ENCODE measurements at regions not wholly inside any gene's neighbourhood (a gene's known extent, or its start where the extent isn't known, plus 50 kb on each side); places are given as distances from the start of the nearest gene placed in this dataset.
"Not testable (repeated sequence)": the region's sequence is repeated elsewhere in the genome, so short reads cannot be mapped to it uniquely, and the experiment has no call there.

DNA sequence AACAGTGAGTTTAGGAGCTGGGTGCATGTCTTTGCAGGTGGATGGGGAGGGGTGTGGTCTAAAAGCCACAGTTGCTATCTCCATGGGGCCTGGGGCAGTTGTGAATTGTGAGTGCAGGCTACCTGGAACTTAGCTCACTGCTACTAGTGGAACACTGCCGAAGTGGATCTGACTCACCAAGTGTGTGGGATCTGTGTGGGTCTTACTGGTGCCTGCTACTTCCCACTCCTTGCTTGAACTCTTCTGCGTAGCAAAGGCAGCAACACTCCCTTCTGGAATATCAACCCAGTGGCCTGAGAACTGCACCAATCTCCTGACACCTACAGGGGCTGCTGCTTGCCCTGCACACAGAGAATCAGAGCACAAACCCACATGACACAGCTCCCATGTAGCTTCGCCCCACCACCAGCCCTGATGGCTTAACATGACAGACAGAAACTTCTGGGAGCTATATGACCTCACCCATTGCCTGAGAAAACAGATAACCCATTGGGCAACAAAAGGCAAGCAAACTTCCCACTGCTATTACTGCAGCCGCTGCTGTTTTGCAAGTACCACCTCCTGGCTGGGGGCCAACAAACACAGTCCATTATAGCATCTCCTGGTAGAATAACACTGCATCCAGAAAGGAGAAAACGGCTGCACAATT lies 455.1 kb upstream of the DDX18 start:
- Mint-ChIP-seq H3K27me3 (ENCODE audit: unreplicated experiment) (no peaks in the 10 kb centered on the region), H3K4me3 (ENCODE audit: low read depth, unreplicated experiment) (no peak overlapping the region), H3K36me3 (ENCODE audit: insufficient read depth, unreplicated experiment) (no peaks in the 10 kb centered on the region), H3K27ac (ENCODE audit: unreplicated experiment) (no peak overlapping the region), H3K9me3 (ENCODE audit: low read depth, unreplicated experiment) (no peaks in the 10 kb centered on the region), H3K4me1 (ENCODE audit: low read depth, unreplicated experiment) (peaks cover 19% of the 10 kb centered on the region)
- TF ChIP-seq, protein P1, sequence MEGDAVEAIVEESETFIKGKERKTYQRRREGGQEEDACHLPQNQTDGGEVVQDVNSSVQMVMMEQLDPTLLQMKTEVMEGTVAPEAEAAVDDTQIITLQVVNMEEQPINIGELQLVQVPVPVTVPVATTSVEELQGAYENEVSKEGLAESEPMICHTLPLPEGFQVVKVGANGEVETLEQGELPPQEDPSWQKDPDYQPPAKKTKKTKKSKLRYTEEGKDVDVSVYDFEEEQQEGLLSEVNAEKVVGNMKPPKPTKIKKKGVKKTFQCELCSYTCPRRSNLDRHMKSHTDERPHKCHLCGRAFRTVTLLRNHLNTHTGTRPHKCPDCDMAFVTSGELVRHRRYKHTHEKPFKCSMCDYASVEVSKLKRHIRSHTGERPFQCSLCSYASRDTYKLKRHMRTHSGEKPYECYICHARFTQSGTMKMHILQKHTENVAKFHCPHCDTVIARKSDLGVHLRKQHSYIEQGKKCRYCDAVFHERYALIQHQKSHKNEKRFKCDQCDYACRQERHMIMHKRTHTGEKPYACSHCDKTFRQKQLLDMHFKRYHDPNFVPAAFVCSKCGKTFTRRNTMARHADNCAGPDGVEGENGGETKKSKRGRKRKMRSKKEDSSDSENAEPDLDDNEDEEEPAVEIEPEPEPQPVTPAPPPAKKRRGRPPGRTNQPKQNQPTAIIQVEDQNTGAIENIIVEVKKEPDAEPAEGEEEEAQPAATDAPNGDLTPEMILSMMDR (IDR thresholded peaks at IDR 0.05; ENCODE audit: unreplicated experiment) = no peak
- CTCF ChIA-PET = no interaction called here
- intact Hi-C loops (cut with micrococcal nuclease; ENCODE audit: unreplicated experiment) = no loop called here
- peak; percentile 37 for DNase-seq
- no TSS peak for BruUV-seq (replicated peaks)

DNA sequence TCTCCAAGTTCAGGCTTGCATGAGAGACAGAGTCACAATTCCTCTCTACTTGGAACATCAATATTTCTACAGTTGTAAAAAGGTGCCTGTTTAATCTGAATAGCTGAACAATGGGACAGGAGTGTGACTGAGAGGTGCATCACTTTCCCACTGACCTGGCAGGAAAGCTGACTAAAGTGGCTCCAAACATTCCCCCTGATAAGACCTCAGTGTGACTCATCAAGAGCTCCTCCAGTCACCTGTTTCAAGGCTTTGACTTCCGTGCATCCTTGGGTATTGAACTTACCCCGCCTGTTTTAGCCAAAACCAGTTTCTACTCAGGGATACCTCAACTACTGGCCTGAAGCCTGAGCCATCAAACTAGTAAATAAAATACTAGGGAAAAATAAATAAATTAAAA lies 453.9 kb upstream of the DDX18 start:
- peaks cover 2% of the 10 kb centered on the region for H3K9me3 Mint-ChIP-seq (ENCODE audit: low read depth, unreplicated experiment)
- CTCF ChIA-PET = interaction anchor here (0.5 to 1.2 kb wide), 3 partner anchors 30 to 454 kb away, joined by 4 to 6 read pairs (median 4); partner anchors contain the start of gene DDX18

DNA sequence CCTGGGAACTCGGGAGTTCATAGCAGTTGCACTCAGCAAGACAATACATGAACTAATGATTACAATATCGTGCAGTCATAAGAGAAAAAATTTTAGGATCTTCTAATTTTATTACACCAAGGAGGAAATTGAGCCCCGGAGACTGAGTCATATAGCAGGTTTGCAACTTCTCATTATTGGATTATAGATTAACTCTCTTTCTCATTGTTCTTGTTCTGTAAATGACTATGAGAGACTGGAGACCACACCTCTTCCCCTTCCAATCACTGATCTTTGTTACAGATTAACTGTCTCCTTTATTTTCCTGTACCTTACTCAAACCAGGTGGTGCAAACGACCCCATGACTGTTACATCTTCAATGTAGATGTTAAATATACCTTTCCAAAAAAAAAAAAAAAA lies 435.8 kb upstream of the DDX18 start:
- peak; percentile 32 for DNase-seq
- CTCF ChIA-PET = no interaction called here
- Mint-ChIP-seq H3K36me3 (ENCODE audit: insufficient read depth, unreplicated experiment) (peaks cover 5% of the 10 kb centered on the region), H3K27me3 (ENCODE audit: unreplicated experiment) (no peaks in the 10 kb centered on the region), H3K9me3 (ENCODE audit: low read depth, unreplicated experiment) (peaks cover 3% of the 10 kb centered on the region), H3K4me1 (ENCODE audit: low read depth, unreplicated experiment) (peaks cover 35% of the 10 kb centered on the region), H3K27ac (ENCODE audit: unreplicated experiment) (peak overlapping the region; percentile 72), H3K4me3 (ENCODE audit: low read depth, unreplicated experiment) (peak overlapping the region; percentile 37)
- intact Hi-C loops (cut with micrococcal nuclease; ENCODE audit: unreplicated experiment) = loop anchor here (2.0 to 10.0 kb wide), 3 partner anchors 48 to 324 kb away; no protein-coding TSS in a partner anchor
- BruUV-seq (replicated peaks) = no TSS peak
- TF ChIP-seq, protein P1 (IDR thresholded peaks at IDR 0.05; ENCODE audit: unreplicated experiment) = no peak

More for the DNA sequence above, 453.9 kb upstream of the DDX18 start:
- intact Hi-C loops (cut with micrococcal nuclease; ENCODE audit: unreplicated experiment) = no loop called here
- no peak overlapping the region for H3K4me3 Mint-ChIP-seq (ENCODE audit: low read depth, unreplicated experiment)
- DNase-seq = peak; percentile 40
- no peaks in the 10 kb centered on the region for H3K36me3 Mint-ChIP-seq (ENCODE audit: insufficient read depth, unreplicated experiment)
- H3K27me3 Mint-ChIP-seq (ENCODE audit: unreplicated experiment) = no peaks in the 10 kb centered on the region
- peaks cover 19% of the 10 kb centered on the region for H3K4me1 Mint-ChIP-seq (ENCODE audit: low read depth, unreplicated experiment)
- peak overlapping the region; percentile 73 for H3K27ac Mint-ChIP-seq (ENCODE audit: unreplicated experiment)
- TF ChIP-seq, protein P1 (IDR thresholded peaks at IDR 0.05; ENCODE audit: unreplicated experiment) = no peak
- BruUV-seq (replicated peaks) = no TSS peak

DNA sequence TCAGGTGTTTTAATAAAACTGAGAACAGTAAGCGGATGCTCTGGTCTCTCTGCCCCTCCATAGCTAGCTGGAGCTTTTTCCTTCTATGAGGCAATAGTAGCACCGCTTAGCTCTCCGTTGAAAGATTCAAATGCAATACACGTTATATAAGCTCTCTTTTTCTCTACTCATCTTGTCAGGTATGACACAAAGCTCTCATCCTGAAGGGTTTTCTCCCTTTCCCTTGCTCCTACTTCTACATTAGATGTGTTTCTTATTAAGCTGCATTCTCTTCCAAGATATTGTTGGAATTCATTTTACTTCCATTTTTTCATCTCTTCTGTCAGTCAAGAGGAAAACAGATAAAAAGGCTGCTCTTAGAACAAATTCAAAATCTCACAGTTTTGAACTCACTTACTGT lies 434.6 kb upstream of the DDX18 start:
- TF ChIP-seq, protein P1 (IDR thresholded peaks at IDR 0.05; ENCODE audit: unreplicated experiment) = no peak
- no peak for DNase-seq
- H3K36me3 Mint-ChIP-seq (ENCODE audit: insufficient read depth, unreplicated experiment) = peaks cover 5% of the 10 kb centered on the region
- H3K27ac Mint-ChIP-seq (ENCODE audit: unreplicated experiment) = peak overlapping the region; percentile 72
- no TSS peak for BruUV-seq (replicated peaks)
- H3K4me3 Mint-ChIP-seq (ENCODE audit: low read depth, unreplicated experiment) = no peak overlapping the region
- peaks cover 31% of the 10 kb centered on the region for H3K4me1 Mint-ChIP-seq (ENCODE audit: low read depth, unreplicated experiment)
- no peaks in the 10 kb centered on the region for H3K27me3 Mint-ChIP-seq (ENCODE audit: unreplicated experiment)
- CTCF ChIA-PET = no interaction called here
- intact Hi-C loops (cut with micrococcal nuclease; ENCODE audit: unreplicated experiment) = loop anchor here (2.0 to 10.0 kb wide), 3 partner anchors 49 to 325 kb away; no protein-coding TSS in a partner anchor
- H3K9me3 Mint-ChIP-seq (ENCODE audit: low read depth, unreplicated experiment) = peaks cover 3% of the 10 kb centered on the region

DNA sequence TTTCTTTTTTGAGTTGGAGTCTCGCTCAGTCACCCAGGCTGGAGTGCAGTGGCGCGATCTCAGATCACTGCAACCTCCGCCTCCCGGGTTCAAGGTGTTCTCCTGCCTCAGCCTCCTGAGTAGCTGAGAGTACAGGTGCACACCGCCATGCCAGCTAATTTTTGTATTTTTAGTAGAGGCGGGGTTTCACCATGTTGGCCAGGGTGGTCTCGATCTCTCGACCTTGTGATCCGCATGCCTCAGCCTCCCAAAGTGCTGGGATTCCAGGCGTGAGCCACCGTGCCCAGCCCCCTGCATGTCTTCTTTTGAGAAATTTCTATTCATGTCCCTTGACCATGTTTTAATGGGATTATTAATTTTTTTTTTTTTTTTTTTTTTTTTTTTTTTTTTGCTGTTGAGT lies 430.5 kb upstream of the DDX18 start:
- H3K9me3 Mint-ChIP-seq (ENCODE audit: low read depth, unreplicated experiment); BruUV-seq (replicated peaks); H3K36me3 Mint-ChIP-seq (ENCODE audit: insufficient read depth, unreplicated experiment); CTCF ChIA-PET; H3K4me3 Mint-ChIP-seq (ENCODE audit: low read depth, unreplicated experiment); intact Hi-C loops (cut with micrococcal nuclease; ENCODE audit: unreplicated experiment); DNase-seq; H3K27ac Mint-ChIP-seq (ENCODE audit: unreplicated experiment); H3K27me3 Mint-ChIP-seq (ENCODE audit: unreplicated experiment): not testable (repeated sequence)
- H3K4me1 Mint-ChIP-seq (ENCODE audit: low read depth, unreplicated experiment) = peaks cover 14% of the 10 kb centered on the region

Measured in Calu3 (cell line).